IMR-90 (cell line): ENCODE measurements at regions not wholly inside any gene's neighbourhood (a gene's known extent, or its start where the extent isn't known, plus 50 kb on each side); places are given as distances from the start of the nearest gene placed in this dataset.

Experiments
- ATAC-seq: fragments of 200-7000 bp; cut with Tn5 transposase; 2 replicates; pipeline ENCODE4 v1.9.1; 2020; ENCODE audit warnings: low read depth, mild to moderate bottlenecking, moderate library complexity
- BruUV-seq: library from RNA; stranded (reverse); fragments of 400-500 nt; replicated peaks from 2 replicates; lab custom pipeline; 2021; lab: Mats Ljungman, UMichigan
- CTCF ChIA-PET: fragments of 300-600 bp; formaldehyde crosslinking; extraction: SDS; loops from one replicate; lab custom pipeline; 2021; ENCODE audit warnings: antibody characterized with exemption; lab: Yijun Ruan, JAX
- POLR2A ChIA-PET: fragments of 300-600 bp; sonication (Branson Sonifier 250); formaldehyde crosslinking; loops from one replicate; lab custom pipeline; 2022; ENCODE audit warnings: antibody characterized with exemption; ENCODE audit not compliant: unreplicated experiment; lab: Charles Lee
- DNase-seq: peaks from one replicate; pipeline ENCODE4 v3.0.0; 2013
- H2AFZ ChIP-seq: replicated peaks from 2 replicates; pipeline ENCODE3; 2013; ENCODE audit warnings: low read length, mild to moderate bottlenecking; ENCODE audit not compliant: poor library complexity
- H2AK5ac ChIP-seq: 2 replicates; pipeline ENCODE4 v1.6.1; 2013; ENCODE audit warnings: low read depth, low read length, inconsistent platforms
- H2AK9ac ChIP-seq: replicated peaks from 2 replicates; pipeline ENCODE3; 2013; ENCODE audit warnings: mild to moderate bottlenecking, low read depth, low read length, moderate library complexity; ENCODE audit not compliant: poor library complexity
- H2BK120ac ChIP-seq: 2 replicates; pipeline ENCODE4 v1.6.1; 2013; ENCODE audit warnings: low read depth, low read length, inconsistent platforms
- H2BK15ac ChIP-seq: 3 replicates; pipeline ENCODE4 v1.6.1; 2013; ENCODE audit warnings: low read depth, low read length, inconsistent platforms
- H2BK20ac ChIP-seq: 2 replicates; pipeline ENCODE4 v1.6.1; 2013; ENCODE audit warnings: low read depth, mild to moderate bottlenecking, inconsistent platforms, low read length, moderate library complexity
- H2BK5ac ChIP-seq: 2 replicates; pipeline ENCODE4 v1.6.1; 2013; ENCODE audit warnings: mild to moderate bottlenecking, low read depth, low read length, inconsistent platforms; ENCODE audit not compliant: poor library complexity, severe bottlenecking
- H3K14ac ChIP-seq: replicated peaks from 2 replicates; pipeline ENCODE4 v1.6.1; 2013; ENCODE audit warnings: low read depth, low read length, inconsistent platforms
- H3K18ac ChIP-seq: 2 replicates; pipeline ENCODE4 v1.6.1; 2013; ENCODE audit warnings: low read depth, low read length, control low read depth
- H3K23ac ChIP-seq: 2 replicates; pipeline ENCODE4 v1.6.1; 2013; ENCODE audit warnings: low read depth, low read length, inconsistent platforms
- H3K27ac ChIP-seq: 2 replicates; pipeline ENCODE4 v1.5.1; 2013; ENCODE audit warnings: mild to moderate bottlenecking, control low read depth, low read length; ENCODE audit not compliant: insufficient read depth
- H3K27me3 ChIP-seq: 2 replicates; pipeline ENCODE4 v1.6.1; 2013; ENCODE audit warnings: low read length; ENCODE audit not compliant: control insufficient read depth, insufficient read depth
- H3K36me3 ChIP-seq: 2 replicates; pipeline ENCODE4 v1.6.1; 2013; ENCODE audit warnings: low read length, mixed read lengths; ENCODE audit not compliant: control insufficient read depth, insufficient read depth
- H3K4ac ChIP-seq: 2 replicates; pipeline ENCODE4 v1.6.1; 2013; ENCODE audit warnings: low read depth, low read length, inconsistent platforms
- H3K4me1 ChIP-seq: 2 replicates; pipeline ENCODE4 v1.6.1; 2013; ENCODE audit warnings: low read length, mixed read lengths; ENCODE audit not compliant: control insufficient read depth, insufficient read depth
- H3K4me2 ChIP-seq: 2 replicates; pipeline ENCODE4 v1.6.1; 2013; ENCODE audit warnings: low read depth, mild to moderate bottlenecking, control low read depth, low read length, moderate library complexity
- H3K4me3 ChIP-seq: 2 replicates; pipeline ENCODE4 v1.5.1; 2013; ENCODE audit warnings: low read depth, mild to moderate bottlenecking, control low read depth, low read length, moderate library complexity; ENCODE audit not compliant: insufficient read depth
- H3K56ac ChIP-seq: 2 replicates; pipeline ENCODE4 v1.6.1; 2013; ENCODE audit warnings: low read length, inconsistent platforms; ENCODE audit not compliant: insufficient read depth; ENCODE audit errors: extremely low read depth
- H3K79me1 ChIP-seq, 2 experiments: 2 replicates each; pipeline ENCODE4 v1.6.1; 2013; ENCODE audit warnings: low read length in 2 of 2, inconsistent platforms in 1 of 2, low read depth in 1 of 2
- H3K9ac ChIP-seq: 2 replicates; pipeline ENCODE4 v1.6.1; 2013; ENCODE audit warnings: low read depth, low read length, control low read depth
- H3K9me1 ChIP-seq: 2 replicates; pipeline ENCODE4 v1.6.1; 2013; ENCODE audit warnings: low read length, inconsistent platforms; ENCODE audit not compliant: insufficient read depth
- H3K9me3 ChIP-seq: 2 replicates; pipeline ENCODE4 v1.6.1; 2013; ENCODE audit warnings: low read length; ENCODE audit not compliant: control insufficient read depth, insufficient read depth
- H4K20me1 ChIP-seq: 2 replicates; pipeline ENCODE4 v1.6.1; 2013; ENCODE audit warnings: low read length, inconsistent platforms; ENCODE audit not compliant: insufficient read depth
- H4K5ac ChIP-seq: 2 replicates; pipeline ENCODE4 v1.6.1; 2013; ENCODE audit warnings: mild to moderate bottlenecking, low read depth, low read length, control low read depth
- H4K8ac ChIP-seq, 2 experiments: 2 replicates each; pipeline ENCODE4 v1.6.1; 2013; ENCODE audit warnings: low read depth in 2 of 2, low read length in 2 of 2, control low read depth in 1 of 2, inconsistent platforms in 1 of 2
- H4K91ac ChIP-seq: 2 replicates; pipeline ENCODE4 v1.6.1; 2013; ENCODE audit warnings: low read depth, low read length, inconsistent platforms; ENCODE audit not compliant: insufficient read depth
- CHD1 ChIP-seq: IDR thresholded peaks from 2 replicates; pipeline ENCODE4 v1.6.1; 2012; ENCODE audit warnings: low read depth, low read length, improper control_type of control experiment
- CTCF ChIP-seq: conservative IDR thresholded peaks from 2 replicates; pipeline ENCODE4 v1.5.1; 2012; ENCODE audit warnings: mild to moderate bottlenecking, low read depth, low read length, improper control_type of control experiment
- NFE2L2 ChIP-seq: fragments of 150-350 bp; IDR thresholded peaks from 2 replicates; pipeline ENCODE4 v1.6.1; 2016; ENCODE audit warnings: low read depth, mild to moderate bottlenecking, low read length
- POLR2A ChIP-seq: IDR thresholded peaks from 2 replicates; pipeline ENCODE4 v1.6.1; 2012; ENCODE audit warnings: mild to moderate bottlenecking, low read depth, low read length
- RFX5 ChIP-seq: IDR thresholded peaks from 2 replicates; pipeline ENCODE4 v1.8.0; 2012; ENCODE audit warnings: low read depth, mild to moderate bottlenecking, low read length, moderate library complexity
- WGBS, 2 experiments: methylation state at CpG; one replicate each; pipeline versions ENCODE4 v1.1.5 to v1.1.7; 2013; ENCODE audit warnings: missing lambda C conversion rate in 2 of 2; ENCODE audit not compliant: insufficient read length in 1 of 2; ENCODE audit errors: extremely low coverage in 2 of 2; 5-methylcytosine and 5-hydroxymethylcytosine counted together
- dilution Hi-C: fragments of 300-500 bp; cut with HindIII; formaldehyde crosslinking; loops from one replicate; pipeline ENCODE4 v1.14.3; 2018; ENCODE audit warnings: low sequenced_read_pairs; ENCODE audit not compliant: unreplicated experiment
- in situ Hi-C: fragments of 300-500 bp; cut with MboI; formaldehyde crosslinking; loops from 3 replicates; pipeline ENCODE4 v1.14.3; 2019; ENCODE audit warnings: low sequenced_read_pairs, inconsistent platforms, mixed read lengths
- intact Hi-C: fragments of 100-400 bp; cut with micrococcal nuclease; formaldehyde crosslinking; loops from 2 replicates; pipeline ENCODE4 v1.10.0; 2022

- no peaks in the 10 kb centered on the region for H3K27me3 ChIP-seq
- TF ChIP-seq RFX5 (no peak), CTCF (no peak), POLR2A (no peak), CHD1 (no peak), NFE2L2 (no peak)
- H3K79me1 ChIP-seq = no peaks in the 10 kb centered on the region
- no peak overlapping the region for H3K18ac ChIP-seq
- ATAC-seq = no peak
- H3K4me3 ChIP-seq = no peak overlapping the region
- no peak overlapping the region for H2AK9ac ChIP-seq
- no peak overlapping the region for H3K4me2 ChIP-seq
- H3K4ac ChIP-seq = no peak overlapping the region
- no peak overlapping the region for H2BK20ac ChIP-seq
- H2AFZ ChIP-seq = no peak overlapping the region
- no peak overlapping the region for H3K23ac ChIP-seq
- peaks cover 27% of the 10 kb centered on the region for H3K9me3 ChIP-seq
- no peak overlapping the region for H3K27ac ChIP-seq
- no peak overlapping the region for H2BK15ac ChIP-seq
- no peak overlapping the region for H4K5ac ChIP-seq
- in situ Hi-C loops = no loop called here
- POLR2A ChIA-PET = no interaction called here
- dilution Hi-C loops = no loop called here
- intact Hi-C loops = no loop called here
- CTCF ChIA-PET = no interaction called here
- no TSS peak for BruUV-seq
- H4K91ac ChIP-seq = no peak overlapping the region
- no peak overlapping the region for H2BK120ac ChIP-seq
- no peak overlapping the region for H3K56ac ChIP-seq
- no peaks in the 10 kb centered on the region for H3K36me3 ChIP-seq
- DNase-seq = no peak
- H3K14ac ChIP-seq = no peak overlapping the region
- no peaks in the 10 kb centered on the region for H3K4me1 ChIP-seq
- WGBS, 2 experiments = 8% methylated on average over 2 of the region's 8 CpGs; no CpG with 5 or more reads in 1 of the 2 experiments
- H3K9me1 ChIP-seq = no peaks in the 10 kb centered on the region
- H3K9ac ChIP-seq = no peak overlapping the region
- no peak overlapping the region for H2AK5ac ChIP-seq
- no peak overlapping the region for H4K8ac ChIP-seq
- no peaks in the 10 kb centered on the region for H4K20me1 ChIP-seq
- H2BK5ac ChIP-seq = no peak overlapping the region
Measured at GRCh38 chr5:2989517-2989916, 238.0 kb upstream of the IRX2 start.
